GM19025 (cell line): ENCODE measurements at regions not wholly inside any gene's neighbourhood (a gene's known extent, or its start where the extent isn't known, plus 50 kb on each side); places are given as distances from the start of the nearest gene placed in this dataset.
"Not testable (repeated sequence)": the region's sequence is repeated elsewhere in the genome, so short reads cannot be mapped to it uniquely, and the experiment has no call there.

Experiments
- ATAC-seq: cut with Tn5 transposase; IDR thresholded peaks from one replicate; pipeline ENCODE4 v1.9.1; 2021; ENCODE audit warnings: mild to moderate bottlenecking, low read depth, moderate library complexity; ENCODE audit not compliant: unreplicated experiment

DNA sequence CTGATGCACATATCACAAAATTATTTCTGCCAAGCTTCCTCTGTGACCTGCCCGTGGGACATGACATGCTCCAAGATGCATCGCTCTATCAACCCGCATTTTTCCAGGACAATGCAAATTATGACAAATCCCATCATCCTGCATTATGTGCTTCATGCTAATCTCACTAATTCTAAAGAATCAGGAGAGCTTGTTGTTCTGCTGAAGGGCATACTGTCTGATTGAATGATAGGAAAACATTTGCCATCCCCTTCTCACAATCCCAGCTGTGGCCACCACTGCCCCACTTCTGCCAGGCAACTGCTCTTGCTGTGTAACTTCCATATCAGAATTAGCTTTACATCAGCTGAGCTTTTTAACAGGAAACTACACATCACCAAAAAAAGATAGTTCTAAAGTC lies 203.5 kb upstream of the NANOGP8 start:
- no peak for ATAC-seq

DNA sequence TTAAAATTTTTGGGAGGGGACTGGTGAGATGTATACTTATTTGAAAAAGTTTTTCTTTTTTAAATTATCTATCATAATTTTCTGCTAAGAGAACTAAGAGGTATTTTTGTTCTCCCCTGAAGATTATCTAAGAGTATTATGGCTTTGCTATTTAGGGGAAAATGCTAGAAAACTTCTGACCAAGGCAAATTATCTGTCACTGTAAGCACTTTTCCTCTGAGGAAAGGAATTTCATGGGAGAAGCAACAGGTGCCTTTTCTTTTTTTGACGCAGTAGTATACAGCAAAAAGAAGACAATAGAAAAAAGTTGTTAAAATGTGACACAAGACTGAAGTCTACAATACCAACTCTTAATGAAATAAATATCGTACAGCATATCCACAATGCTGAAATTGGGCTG lies 201.6 kb upstream of the NANOGP8 start:
- ATAC-seq = no peak

- no peak for ATAC-seq
These were observed 197.9 kb upstream of the NANOGP8 start for GRCh38 chr15:35282965-35283496.

GRCh38 chr15:35281515-35281914 lies 196.4 kb upstream of the NANOGP8 start:
- no peak for ATAC-seq

GRCh38 chr15:35279811-35280210 lies 194.7 kb upstream of the NANOGP8 start:
- no peak for ATAC-seq

DNA sequence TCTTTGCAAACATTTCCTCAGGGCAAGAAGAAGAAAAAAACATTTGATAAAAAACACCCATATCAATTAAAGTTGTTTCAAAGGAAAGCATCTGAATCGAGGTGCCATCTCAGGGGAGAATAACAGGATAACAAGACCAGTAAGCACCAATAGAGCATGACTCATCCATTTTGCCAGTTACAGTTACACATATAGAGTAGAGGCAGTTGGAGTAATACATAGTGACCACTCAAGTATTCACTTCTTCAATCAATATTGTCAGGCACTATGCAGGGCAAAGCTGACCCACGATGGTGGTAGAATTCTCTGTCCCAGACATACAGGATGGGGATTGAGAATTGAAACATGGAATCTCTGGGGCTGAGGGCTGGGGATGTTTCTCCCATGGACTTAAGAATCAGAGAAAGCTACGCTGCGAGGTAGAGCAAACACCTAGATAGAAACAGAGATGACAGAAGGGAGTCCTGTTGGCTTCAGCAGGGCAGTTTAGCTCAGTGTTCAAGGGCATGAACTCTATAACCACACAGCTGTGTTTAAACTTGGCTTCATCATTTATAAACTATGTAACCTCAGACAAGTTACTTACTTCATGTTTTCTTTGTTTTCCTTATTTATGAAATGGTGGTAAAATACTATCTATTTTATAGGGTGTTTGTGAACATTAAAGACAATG lies 186.4 kb upstream of the NANOGP8 start:
- ATAC-seq = no peak

- ATAC-seq = no peak
These were observed 175.8 kb upstream of the NANOGP8 start for GRCh38 chr15:35260941-35261340.

- ATAC-seq = not testable (repeated sequence)
These were observed 175.2 kb upstream of the NANOGP8 start for GRCh38 chr15:35260274-35260673.

- ATAC-seq = no peak
These were observed 171.5 kb upstream of the NANOGP8 start for GRCh38 chr15:35256551-35256950.

DNA sequence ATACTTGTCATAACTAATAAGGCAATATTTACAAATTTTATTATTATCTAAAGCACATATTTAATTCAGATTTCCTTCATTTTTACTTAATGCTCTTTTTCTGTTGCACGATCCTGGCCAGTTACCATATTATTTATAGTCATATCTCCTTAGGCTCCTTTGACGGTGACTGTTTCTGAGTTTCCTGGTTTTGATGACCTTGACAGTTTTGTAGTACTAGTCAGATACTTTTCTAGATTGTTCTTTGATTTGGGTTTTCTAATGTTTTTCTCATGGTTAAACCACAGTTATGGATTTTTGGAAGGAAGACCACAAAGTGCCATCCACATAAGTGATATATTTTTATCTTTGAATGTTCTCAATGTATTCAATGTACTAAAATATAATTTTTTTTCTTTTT lies 171.0 kb upstream of the NANOGP8 start:
- ATAC-seq = no peak

DNA sequence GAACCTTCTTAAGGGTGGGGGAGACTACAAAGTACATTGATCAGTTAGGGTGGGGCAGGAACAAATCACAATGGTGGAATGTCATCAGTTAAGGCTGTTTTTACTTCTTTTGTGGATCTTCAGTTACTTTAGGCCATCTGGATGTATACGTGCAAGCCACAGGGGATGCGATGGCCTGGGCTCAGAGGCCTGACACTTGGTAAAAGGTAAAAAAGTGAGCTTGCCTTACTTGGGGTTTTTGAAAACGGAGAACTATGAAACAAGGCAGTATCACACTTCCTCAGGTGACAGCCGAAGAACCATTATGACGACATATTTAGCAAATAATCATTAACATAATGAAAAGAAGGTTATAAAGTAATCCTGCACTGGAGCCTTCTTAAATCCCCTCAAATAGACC lies 169.8 kb upstream of the NANOGP8 start:
- ATAC-seq = not testable (repeated sequence)

DNA sequence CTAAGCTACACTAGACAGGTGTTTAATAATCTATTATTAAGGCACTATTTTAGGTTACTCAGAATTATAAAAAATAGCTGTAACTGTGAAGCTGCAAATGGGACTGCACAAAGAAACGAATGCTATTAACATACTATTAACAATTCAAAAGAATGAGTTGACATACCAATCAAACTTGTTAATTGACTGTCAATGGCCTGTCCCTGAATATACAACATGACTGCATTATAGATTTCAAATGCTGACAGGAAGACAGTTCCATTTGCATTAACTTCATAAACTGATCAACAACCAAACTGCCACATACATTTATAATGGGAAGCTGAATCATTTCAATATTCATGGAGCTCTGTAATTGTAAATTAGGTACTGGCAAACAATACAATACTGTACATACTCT lies 169.0 kb upstream of the NANOGP8 start:
- no peak for ATAC-seq

DNA sequence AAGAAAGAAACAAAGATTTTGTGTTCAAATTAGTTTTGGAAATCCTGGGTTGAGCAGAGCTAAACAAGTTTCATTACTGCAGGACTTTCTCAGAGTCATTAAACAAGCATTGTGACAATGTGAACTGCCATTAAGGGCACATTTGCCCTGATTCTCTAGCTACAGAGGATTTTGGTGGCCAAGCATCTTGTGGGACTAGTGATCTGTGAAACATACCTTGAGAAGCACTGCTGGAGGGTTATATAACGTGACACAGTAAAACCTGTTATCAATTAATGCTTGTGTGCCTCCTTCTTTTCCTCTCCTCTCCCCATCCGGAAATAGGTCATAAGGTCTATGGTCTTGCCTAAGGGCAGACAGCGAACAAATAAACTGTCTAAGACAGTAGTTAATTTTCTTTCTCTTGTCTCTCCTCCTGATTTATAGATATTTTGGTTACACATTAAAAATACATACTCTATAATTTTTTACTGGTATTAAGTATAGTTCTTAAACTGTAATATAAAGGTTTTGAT lies 167.3 kb upstream of the NANOGP8 start:
- no peak for ATAC-seq

DNA sequence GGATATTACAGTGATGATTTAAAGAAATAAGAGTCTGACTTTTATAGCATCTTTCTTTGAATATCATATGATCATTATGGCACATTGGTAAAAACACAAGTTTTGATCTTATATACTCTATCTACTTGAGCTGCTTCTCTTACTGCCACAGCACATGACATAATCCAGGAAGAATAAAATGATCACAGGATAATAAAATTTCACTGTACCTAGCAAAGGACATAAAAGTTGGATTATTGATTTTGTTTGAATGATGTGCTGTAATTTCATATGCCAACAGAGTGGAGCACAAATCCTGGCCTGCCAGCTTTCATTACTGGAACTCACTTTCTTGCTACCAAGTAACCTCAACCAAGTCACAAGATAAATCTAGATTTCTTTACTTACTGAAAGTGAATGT lies 162.1 kb upstream of the NANOGP8 start:
- no peak for ATAC-seq

DNA sequence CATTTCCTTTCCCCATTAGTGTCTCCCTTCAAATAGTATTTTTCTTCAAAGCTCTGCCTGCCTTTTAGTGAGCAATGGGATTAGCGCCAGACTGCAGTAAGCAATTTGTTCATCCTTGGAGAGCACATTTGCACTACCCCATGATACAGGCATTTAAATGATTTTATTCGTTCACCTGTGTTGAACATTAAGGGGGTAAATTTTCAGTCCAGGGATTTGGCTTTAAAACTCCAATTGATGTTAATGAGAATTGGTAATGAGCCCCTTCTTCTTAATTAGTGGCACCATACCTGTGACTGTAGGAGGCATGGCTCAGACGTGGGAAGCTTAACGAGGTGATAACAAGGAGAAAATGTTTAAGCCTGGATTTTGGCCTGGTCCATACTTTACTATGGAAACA lies 161.4 kb upstream of the NANOGP8 start:
- no peak for ATAC-seq

DNA sequence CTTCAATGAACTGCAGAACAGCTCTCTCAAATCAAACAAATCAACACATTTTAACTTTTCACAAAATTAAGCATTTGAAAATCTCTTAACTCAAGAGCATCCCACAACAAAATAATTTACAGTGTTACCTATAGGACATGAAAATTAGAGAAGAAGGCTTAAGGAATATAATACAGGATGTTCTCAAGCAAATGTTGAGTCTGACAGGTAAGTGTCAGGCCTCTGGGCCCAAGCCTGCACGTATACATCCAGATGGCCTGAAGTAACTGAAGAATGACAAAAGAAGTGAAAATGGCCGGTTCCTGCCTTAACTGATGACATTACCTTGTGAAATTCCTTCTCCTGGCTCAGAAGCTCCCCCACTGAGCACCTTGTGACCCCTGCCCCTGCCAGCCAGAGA lies 160.6 kb upstream of the NANOGP8 start:
- ATAC-seq = not testable (repeated sequence)

DNA sequence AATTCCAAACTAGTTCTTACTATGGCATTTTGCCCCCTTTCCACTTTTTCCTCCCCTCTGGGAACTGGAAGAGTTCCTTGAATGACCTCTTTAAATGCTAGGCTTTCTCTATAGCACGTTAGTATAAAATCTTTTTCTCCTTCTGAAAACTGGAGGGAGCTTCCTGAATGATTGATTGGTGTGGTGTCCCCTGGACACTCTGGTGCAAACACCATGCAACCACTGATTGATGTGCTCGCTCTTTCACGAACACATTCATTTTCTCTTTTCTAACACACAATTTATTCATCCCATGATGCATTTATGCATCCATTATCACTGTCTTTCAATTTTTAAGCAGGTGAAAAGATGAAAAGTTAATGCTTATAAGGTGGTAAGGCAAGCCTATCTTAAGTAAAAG lies 159.1 kb upstream of the NANOGP8 start:
- no peak for ATAC-seq

DNA sequence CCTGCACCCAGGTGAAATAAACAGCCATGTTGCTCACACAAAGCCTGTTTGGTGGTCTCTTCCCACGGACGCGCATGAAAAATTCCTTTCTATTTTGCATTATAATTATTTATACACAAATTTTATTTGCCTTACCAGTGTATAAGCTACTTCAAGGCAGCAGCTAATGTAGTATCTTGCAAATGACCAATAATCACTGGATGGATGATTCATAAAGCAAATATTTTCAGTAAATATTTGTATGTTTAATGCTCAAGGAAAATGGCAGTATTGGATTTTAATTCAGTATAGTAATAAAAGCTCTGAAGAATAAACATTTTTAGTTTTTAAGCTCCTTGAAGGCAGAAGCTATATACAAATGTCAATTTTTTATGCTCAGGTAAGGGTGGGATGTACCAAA lies 158.7 kb upstream of the NANOGP8 start:
- ATAC-seq = no peak

DNA sequence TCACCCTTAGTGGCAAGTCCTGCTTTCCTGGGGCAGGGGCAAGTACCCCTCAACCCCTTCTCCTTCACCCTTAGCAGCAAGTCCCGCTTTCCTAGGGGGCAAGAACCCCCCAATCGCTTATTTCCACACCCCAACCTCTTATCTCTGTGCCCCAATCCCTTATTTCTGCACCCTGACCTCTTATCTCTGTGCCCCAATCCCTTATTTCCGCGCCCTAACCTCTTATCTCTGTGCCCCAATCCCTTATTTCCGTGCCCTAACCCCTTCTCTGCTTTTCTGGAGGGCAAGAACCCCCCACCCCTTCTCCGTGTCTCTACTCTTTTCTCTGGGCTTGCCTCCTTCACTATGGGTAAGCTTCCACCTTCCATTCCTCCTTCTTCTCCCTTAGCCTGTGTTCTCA lies 154.6 kb upstream of the NANOGP8 start:
- not testable (repeated sequence) for ATAC-seq

GRCh38 chr15:35238448-35238847 lies 153.4 kb upstream of the NANOGP8 start:
- ATAC-seq = not testable (repeated sequence)

- ATAC-seq = no peak
These were observed 144.0 kb upstream of the NANOGP8 start for GRCh38 chr15:35229085-35229484.

DNA sequence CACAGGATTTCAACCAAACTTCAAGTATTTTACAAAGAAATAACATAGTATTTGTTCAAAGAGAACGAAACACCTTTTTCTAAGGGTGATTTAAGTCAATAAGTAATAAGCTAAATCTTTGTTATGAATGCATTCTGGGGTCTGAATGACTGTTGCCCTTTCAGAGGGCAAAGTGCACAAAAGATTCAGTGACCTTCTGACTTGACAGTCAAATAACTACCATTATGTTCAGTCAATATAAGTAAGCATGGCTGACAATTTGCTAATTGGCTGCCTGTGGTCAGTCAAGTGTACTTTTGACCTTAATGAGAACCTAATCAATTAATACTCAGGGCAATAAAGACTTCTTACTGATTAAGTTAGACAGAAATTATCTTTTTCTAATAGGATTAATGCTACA lies 133.1 kb upstream of the NANOGP8 start:
- no peak for ATAC-seq
